A549 (cell line): ENCODE measurements at regions not wholly inside any gene's neighbourhood (a gene's known extent, or its start where the extent isn't known, plus 50 kb on each side); places are given as distances from the start of the nearest gene placed in this dataset.
A peak's percentile ranks its signal among the peaks of the same experiment; 100 is the strongest.

Experiments used
- ATAC-seq, 2 experiments: fragments of 200-7000 bp in 1 of 2; fragments of >200 bp in 1 of 2; cut with Nextera tagmentation in 1 of 2; cut with Tn5 transposase in 1 of 2; 3 replicates each; pipeline versions ENCODE4 v1.8.0 to v1.9.1; 2018 to 2020; ENCODE audit warnings: mild to moderate bottlenecking in 1 of 2, moderate library complexity in 1 of 2
- CTCF ChIA-PET: fragments of 300-600 bp; sonication (Branson Sonifier 250); formaldehyde crosslinking; extraction: SDS; loops from one replicate; lab custom pipeline; 2021; ENCODE audit warnings: antibody characterized with exemption, inconsistent platforms; lab: Yijun Ruan, JAX
- POLR2A ChIA-PET: fragments of 350-600 bp; formaldehyde crosslinking; extraction: SDS; loops from one replicate; lab custom pipeline; 2021; ENCODE audit warnings: antibody characterized with exemption, inconsistent platforms; lab: Yijun Ruan, JAX
- DNase-seq, 2 experiments: peaks; one replicate each; pipeline versions ENCODE4 v3.0.0 to v3.0.0-alpha.2; 2011 to 2016; ENCODE audit warnings: low read depth in 1 of 2, low spot score in 1 of 2
- FAIRE-seq: peaks from 2 replicates; lab custom pipeline; 2011; peaks lifted over from hg19 to GRCh38; lab: Jason Lieb, UNC
- H3K27ac ChIP-seq, 2 experiments: fragments of >200 bp; sonication (Bioruptor Twin); formaldehyde crosslinking; 3 replicates each; pipeline ENCODE4 v1.5.1; 2016 to 2017
- H3K4me1 ChIP-seq: fragments of >200 bp; sonication (Bioruptor Twin); formaldehyde crosslinking; 3 replicates; pipeline ENCODE4 v1.6.1; 2016
- H3K4me2 ChIP-seq: fragments of >200 bp; sonication (Bioruptor Twin); formaldehyde crosslinking; 3 replicates; pipeline ENCODE4 v1.6.1; 2016
- H3K4me3 ChIP-seq: fragments of >200 bp; sonication (Bioruptor Twin); formaldehyde crosslinking; 3 replicates; pipeline ENCODE4 v1.5.1; 2016
- H3K9me3 ChIP-seq: fragments of >200 bp; sonication (Bioruptor Twin); formaldehyde crosslinking; 3 replicates; pipeline ENCODE4 v1.6.1; 2016
- BHLHE40 ChIP-seq: IDR thresholded peaks from 2 replicates; pipeline ENCODE4 v1.6.1; 2012; ENCODE audit warnings: low read depth, low read length, inconsistent platforms
- CBX2 ChIP-seq: fragments of 200-600 bp; sonication (generic); IDR thresholded peaks from 2 replicates; pipeline ENCODE4 v1.6.1; 2016; ENCODE audit warnings: low read depth, mild to moderate bottlenecking, borderline replicate concordance
- CBX8 ChIP-seq: fragments of 200-600 bp; sonication (generic); IDR thresholded peaks from 2 replicates; pipeline ENCODE4 v1.6.1; 2016
- CHD4 ChIP-seq: fragments of 200-600 bp; sonication (generic); IDR thresholded peaks from 2 replicates; pipeline ENCODE4 v1.6.1; 2016; ENCODE audit warnings: antibody characterized with exemption, mild to moderate bottlenecking, borderline replicate concordance
- EHF ChIP-seq: fragments of 250-450 bp; sonication (Bioruptor Pico); IDR thresholded peaks from 2 replicates; pipeline ENCODE4 v1.5.0; 2020; ENCODE audit warnings: mild to moderate bottlenecking
- EP300 ChIP-seq, 2 experiments: fragments of >200 bp; sonication (Bioruptor Twin); formaldehyde crosslinking; IDR thresholded peaks; 2 replicates in 1 of 2; 3 replicates in 1 of 2; pipeline ENCODE4 v1.6.1; 2016 to 2017
- FOSB ChIP-seq: fragments of 250-450 bp; sonication (Bioruptor Pico); IDR thresholded peaks from 2 replicates; pipeline ENCODE4 v1.5.0; 2020; ENCODE audit warnings: mild to moderate bottlenecking, moderate library complexity
- FOSL2 ChIP-seq, 2 experiments: fragments of 450-650 bp in 1 of 2; fragments of >200 bp in 1 of 2; sonication (Bioruptor Twin) in 1 of 2; formaldehyde crosslinking; IDR thresholded peaks; 2 replicates each; pipeline versions ENCODE4 v1.5.0 to v1.6.1; 2016 to 2020; ENCODE audit warnings: mild to moderate bottlenecking in 1 of 2, moderate library complexity in 1 of 2
- FOXS1 ChIP-seq: fragments of 250-450 bp; sonication (Bioruptor Pico); IDR thresholded peaks from 2 replicates; pipeline ENCODE4 v1.5.0; 2020; ENCODE audit warnings: mild to moderate bottlenecking, moderate library complexity
- HEYL ChIP-seq: fragments of 250-450 bp; sonication (Bioruptor Pico); IDR thresholded peaks from 2 replicates; pipeline ENCODE4 v1.8.0; 2021; ENCODE audit warnings: mild to moderate bottlenecking, moderate library complexity
- JUNB ChIP-seq: fragments of >200 bp; sonication (Bioruptor Twin); formaldehyde crosslinking; IDR thresholded peaks from 2 replicates; pipeline ENCODE4 v1.6.1; 2016
- KDM5A ChIP-seq: fragments of 200-600 bp; sonication (generic); IDR thresholded peaks from 2 replicates; pipeline ENCODE4 v1.6.1; 2016; ENCODE audit warnings: antibody characterized with exemption, mild to moderate bottlenecking
- MAFK ChIP-seq: fragments of 450-650 bp; IDR thresholded peaks from 2 replicates; pipeline ENCODE4 v1.6.1; 2014; ENCODE audit not compliant: partially characterized antibody
- POLR2A ChIP-seq: IDR thresholded peaks from 2 replicates; pipeline ENCODE4 v1.6.1; 2012; ENCODE audit warnings: mild to moderate bottlenecking, low read length
- RARB ChIP-seq: fragments of 250-450 bp; sonication (Bioruptor Pico); IDR thresholded peaks from 2 replicates; pipeline ENCODE4 v1.8.0; 2021; ENCODE audit warnings: mild to moderate bottlenecking, moderate library complexity
- RCOR1 ChIP-seq: fragments of 150-350 bp; IDR thresholded peaks from 2 replicates; pipeline ENCODE4 v1.6.1; 2014; ENCODE audit warnings: antibody characterized with exemption, low read length, low read depth
- RFX5 ChIP-seq: fragments of 450-650 bp; IDR thresholded peaks from 2 replicates; pipeline ENCODE4 v1.7.1; 2014; ENCODE audit warnings: antibody characterized with exemption, mild to moderate bottlenecking, moderate library complexity
- RNF2 ChIP-seq: fragments of 200-600 bp; sonication (generic); IDR thresholded peaks from 2 replicates; pipeline ENCODE4 v1.6.1; 2016; ENCODE audit warnings: low read depth, mild to moderate bottlenecking, antibody characterized with exemption, moderate library complexity, borderline replicate concordance
- SMC3 ChIP-seq: fragments of >200 bp; sonication (Bioruptor Twin); formaldehyde crosslinking; IDR thresholded peaks from 3 replicates; pipeline ENCODE4 v1.6.1; 2018; ENCODE audit warnings: inconsistent platforms
- SREBF2 ChIP-seq: fragments of 450-650 bp; IDR thresholded peaks from 2 replicates; pipeline ENCODE4 v1.6.1; 2014; ENCODE audit warnings: mild to moderate bottlenecking, moderate library complexity
- TP53 ChIP-seq: fragments of 250-450 bp; sonication (Bioruptor Pico); IDR thresholded peaks from 2 replicates; pipeline ENCODE4 v1.5.0; 2021; ENCODE audit warnings: mild to moderate bottlenecking, moderate library complexity
- ZC3H11A ChIP-seq: fragments of 450-650 bp; IDR thresholded peaks from 2 replicates; pipeline ENCODE4 v1.6.1; 2014; ENCODE audit warnings: antibody characterized with exemption, mild to moderate bottlenecking
- WGBS: methylation state at CpG from one replicate; pipeline ENCODE4 v1.1.6; 2017; ENCODE audit errors: missing lambda C conversion rate; 5-methylcytosine and 5-hydroxymethylcytosine counted together
- TF ChIP-seq, protein P1 (sequence below): fragments of >200 bp; sonication (Bioruptor Twin); formaldehyde crosslinking; IDR thresholded peaks from 3 replicates; pipeline ENCODE4 v1.6.1; 2016
- TF ChIP-seq, protein P2 (sequence below): fragments of 200-600 bp; sonication (generic); IDR thresholded peaks from 2 replicates; pipeline ENCODE4 v1.6.1; 2016; ENCODE audit warnings: antibody characterized with exemption, mild to moderate bottlenecking, moderate library complexity
- TF ChIP-seq, protein P3 (sequence below): fragments of >200 bp; sonication (Bioruptor Twin); formaldehyde crosslinking; IDR thresholded peaks from 2 replicates; pipeline ENCODE4 v1.6.1; 2016
- TF ChIP-seq, protein P4 (sequence below): fragments of 250-450 bp; sonication (Bioruptor Pico); IDR thresholded peaks from 2 replicates; pipeline ENCODE4 v1.5.0; 2021; ENCODE audit warnings: mild to moderate bottlenecking, moderate library complexity, borderline replicate concordance

DNA sequence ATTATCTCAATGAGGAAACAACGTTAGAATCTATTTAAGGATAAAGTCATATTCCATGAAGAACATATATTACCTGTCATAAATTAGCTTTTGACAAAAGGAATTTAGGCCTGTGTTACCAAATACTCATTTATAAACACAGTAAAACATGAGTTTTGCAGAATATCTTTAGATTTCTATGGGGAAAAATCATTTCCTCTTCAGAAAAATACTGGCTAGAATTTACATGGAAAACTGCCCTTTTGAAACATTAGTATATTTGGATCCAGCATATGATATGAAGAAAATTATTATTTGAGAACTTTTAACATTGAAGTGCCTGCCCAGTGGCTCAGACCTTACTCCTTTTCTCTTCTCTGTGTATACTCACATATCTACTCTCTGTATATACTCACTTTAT lies 131.4 kb upstream of the NEIL3 start:
- Histone ChIP-seq H3K4me3 (no peak overlapping the region), H3K27ac (no peak overlapping the region), H3K4me2 (peak overlapping the region; percentile 13; the same call in 1 of the 3 replicates), H3K4me1 (peaks cover 7% of the 10 kb centered on the region; the same call in 1 of the 3 replicates), H3K9me3 (no peaks in the 10 kb centered on the region)
- ATAC-seq (no peak), DNase-seq (no peak), FAIRE-seq (no peak)
- ChIA-PET POLR2A (no interaction called here), CTCF (no interaction called here)
- TF ChIP-seq TP53 (CRISPR knock-in tag) (no peak), EP300 (IDR thresholded peaks at IDR 0.05) (no peak), ZC3H11A (no peak), JUNB (no peak), FOSL2 (IDR thresholded peaks at IDR 0.05) (no peak), FOSL2 (CRISPR knock-in tag; IDR thresholded peaks at IDR 0.05) (no peak), SREBF2 (no peak), CBX2 (no peak)
- TF ChIP-seq, protein P1, sequence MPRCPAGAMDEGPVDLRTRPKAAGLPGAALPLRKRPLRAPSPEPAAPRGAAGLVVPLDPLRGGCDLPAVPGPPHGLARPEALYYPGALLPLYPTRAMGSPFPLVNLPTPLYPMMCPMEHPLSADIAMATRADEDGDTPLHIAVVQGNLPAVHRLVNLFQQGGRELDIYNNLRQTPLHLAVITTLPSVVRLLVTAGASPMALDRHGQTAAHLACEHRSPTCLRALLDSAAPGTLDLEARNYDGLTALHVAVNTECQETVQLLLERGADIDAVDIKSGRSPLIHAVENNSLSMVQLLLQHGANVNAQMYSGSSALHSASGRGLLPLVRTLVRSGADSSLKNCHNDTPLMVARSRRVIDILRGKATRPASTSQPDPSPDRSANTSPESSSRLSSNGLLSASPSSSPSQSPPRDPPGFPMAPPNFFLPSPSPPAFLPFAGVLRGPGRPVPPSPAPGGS = no peak
- WGBS = 8% methylated on average over 1 of the region's 1 CpG

DNA sequence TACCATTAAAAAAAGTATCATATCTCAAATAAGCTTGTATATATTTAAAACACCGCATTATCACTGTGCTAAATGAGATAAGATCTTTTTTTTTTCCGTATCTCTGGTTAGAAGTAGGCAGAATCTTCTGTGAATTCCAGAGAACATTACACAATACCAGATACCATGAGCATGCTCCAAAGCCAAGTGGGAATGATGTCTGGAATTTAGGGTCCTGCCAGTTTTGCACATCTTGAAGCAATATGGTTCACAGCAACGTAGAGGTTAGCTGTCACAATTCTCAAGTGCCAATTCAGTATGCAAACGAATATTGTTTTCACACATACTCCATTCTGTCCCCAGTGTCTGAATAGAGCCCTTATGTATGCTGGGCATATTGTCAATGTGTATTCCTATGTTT lies 127.5 kb upstream of the NEIL3 start:
- no peaks in the 10 kb centered on the region for H3K9me3 ChIP-seq
- no peak overlapping the region for H3K4me2 ChIP-seq
- H3K27ac ChIP-seq = no peak overlapping the region
- 62% methylated on average over 4 of the region's 4 CpGs for WGBS
- ATAC-seq (no peak), FAIRE-seq (no peak), DNase-seq (no peak)
- ChIA-PET CTCF (no interaction called here), POLR2A (no interaction called here)
- H3K4me1 ChIP-seq = peaks cover 7% of the 10 kb centered on the region; the same call in 1 of the 3 replicates
- TF ChIP-seq FOXS1 (CRISPR knock-in tag) (no peak), EHF (CRISPR knock-in tag) (no peak), KDM5A (no peak), MAFK (no peak), FOSB (CRISPR knock-in tag) (no peak), HEYL (CRISPR knock-in tag) (no peak), RCOR1 (no peak), EP300 (IDR thresholded peaks at IDR 0.05) (no peak), RNF2 (no peak), CHD4 (no peak)
- TF ChIP-seq, protein P2, sequence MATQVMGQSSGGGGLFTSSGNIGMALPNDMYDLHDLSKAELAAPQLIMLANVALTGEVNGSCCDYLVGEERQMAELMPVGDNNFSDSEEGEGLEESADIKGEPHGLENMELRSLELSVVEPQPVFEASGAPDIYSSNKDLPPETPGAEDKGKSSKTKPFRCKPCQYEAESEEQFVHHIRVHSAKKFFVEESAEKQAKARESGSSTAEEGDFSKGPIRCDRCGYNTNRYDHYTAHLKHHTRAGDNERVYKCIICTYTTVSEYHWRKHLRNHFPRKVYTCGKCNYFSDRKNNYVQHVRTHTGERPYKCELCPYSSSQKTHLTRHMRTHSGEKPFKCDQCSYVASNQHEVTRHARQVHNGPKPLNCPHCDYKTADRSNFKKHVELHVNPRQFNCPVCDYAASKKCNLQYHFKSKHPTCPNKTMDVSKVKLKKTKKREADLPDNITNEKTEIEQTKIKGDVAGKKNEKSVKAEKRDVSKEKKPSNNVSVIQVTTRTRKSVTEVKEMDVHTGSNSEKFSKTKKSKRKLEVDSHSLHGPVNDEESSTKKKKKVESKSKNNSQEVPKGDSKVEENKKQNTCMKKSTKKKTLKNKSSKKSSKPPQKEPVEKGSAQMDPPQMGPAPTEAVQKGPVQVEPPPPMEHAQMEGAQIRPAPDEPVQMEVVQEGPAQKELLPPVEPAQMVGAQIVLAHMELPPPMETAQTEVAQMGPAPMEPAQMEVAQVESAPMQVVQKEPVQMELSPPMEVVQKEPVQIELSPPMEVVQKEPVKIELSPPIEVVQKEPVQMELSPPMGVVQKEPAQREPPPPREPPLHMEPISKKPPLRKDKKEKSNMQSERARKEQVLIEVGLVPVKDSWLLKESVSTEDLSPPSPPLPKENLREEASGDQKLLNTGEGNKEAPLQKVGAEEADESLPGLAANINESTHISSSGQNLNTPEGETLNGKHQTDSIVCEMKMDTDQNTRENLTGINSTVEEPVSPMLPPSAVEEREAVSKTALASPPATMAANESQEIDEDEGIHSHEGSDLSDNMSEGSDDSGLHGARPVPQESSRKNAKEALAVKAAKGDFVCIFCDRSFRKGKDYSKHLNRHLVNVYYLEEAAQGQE = no peak
- TF ChIP-seq, protein P3, sequence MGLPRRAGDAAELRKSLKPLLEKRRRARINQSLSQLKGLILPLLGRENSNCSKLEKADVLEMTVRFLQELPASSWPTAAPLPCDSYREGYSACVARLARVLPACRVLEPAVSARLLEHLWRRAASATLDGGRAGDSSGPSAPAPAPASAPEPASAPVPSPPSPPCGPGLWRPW = no peak
- no peak overlapping the region for H3K4me3 ChIP-seq

DNA sequence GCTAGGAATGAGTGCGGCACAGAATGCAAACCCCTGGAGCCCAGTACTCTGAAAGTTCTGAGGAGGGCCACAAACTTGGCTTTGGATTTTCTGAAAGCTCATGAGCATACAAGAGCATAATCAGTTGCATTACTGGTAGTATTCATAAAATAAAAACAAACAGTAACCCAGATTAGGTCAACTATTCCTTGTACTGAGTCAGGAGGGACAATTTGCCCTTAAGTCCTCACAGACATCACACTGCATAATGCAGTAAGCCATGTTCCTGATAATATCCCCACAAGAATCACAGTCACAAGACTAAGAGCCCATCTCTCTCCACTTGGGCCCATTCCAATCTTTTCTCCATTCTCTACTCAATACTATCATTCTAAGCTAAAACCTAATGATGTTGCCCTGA lies 126.9 kb upstream of the NEIL3 start:
- Histone ChIP-seq H3K4me2 (no peak overlapping the region), H3K27ac (no peak overlapping the region), H3K4me3 (no peak overlapping the region), H3K4me1 (peaks cover 3% of the 10 kb centered on the region; the same call in 1 of the 3 replicates), H3K9me3 (no peaks in the 10 kb centered on the region)
- TF ChIP-seq, protein P4, sequence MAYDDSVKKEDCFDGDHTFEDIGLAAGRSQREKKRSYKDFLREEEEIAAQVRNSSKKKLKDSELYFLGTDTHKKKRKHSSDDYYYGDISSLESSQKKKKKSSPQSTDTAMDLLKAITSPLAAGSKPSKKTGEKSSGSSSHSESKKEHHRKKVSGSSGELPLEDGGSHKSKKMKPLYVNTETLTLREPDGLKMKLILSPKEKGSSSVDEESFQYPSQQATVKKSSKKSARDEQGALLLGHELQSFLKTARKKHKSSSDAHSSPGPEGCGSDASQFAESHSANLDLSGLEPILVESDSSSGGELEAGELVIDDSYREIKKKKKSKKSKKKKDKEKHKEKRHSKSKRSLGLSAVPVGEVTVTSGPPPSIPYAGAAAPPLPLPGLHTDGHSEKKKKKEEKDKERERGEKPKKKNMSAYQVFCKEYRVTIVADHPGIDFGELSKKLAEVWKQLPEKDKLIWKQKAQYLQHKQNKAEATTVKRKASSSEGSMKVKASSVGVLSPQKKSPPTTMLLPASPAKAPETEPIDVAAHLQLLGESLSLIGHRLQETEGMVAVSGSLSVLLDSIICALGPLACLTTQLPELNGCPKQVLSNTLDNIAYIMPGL (CRISPR knock-in tag) = no peak
- TF ChIP-seq TP53 (CRISPR knock-in tag) (no peak), CBX8 (no peak), MAFK (no peak), EHF (CRISPR knock-in tag) (no peak), RARB (CRISPR knock-in tag) (no peak), SMC3 (no peak), POLR2A (no peak), BHLHE40 (no peak), RFX5 (no peak)
- TF ChIP-seq, protein P2 = no peak
- CTCF ChIA-PET = no interaction called here
- POLR2A ChIA-PET = no interaction called here
- no peak for DNase-seq
- ATAC-seq = no peak
- no peak for FAIRE-seq
- WGBS = 95% methylated on average over 1 of the region's 1 CpG
